GM12878 (cell line): ENCODE measurements at regions not wholly inside any gene's neighbourhood (a gene's known extent, or its start where the extent isn't known, plus 50 kb on each side); places are given as distances from the start of the nearest gene placed in this dataset.

ENCODE experiments used
- ATAC-seq: fragments of 200-7000 bp; cut with Tn5 transposase; 3 replicates; pipeline ENCODE4 v1.9.1; 2020; ENCODE audit warnings: mild to moderate bottlenecking, moderate library complexity
- BruUV-seq: library from RNA; stranded (reverse); fragments of 400-500 nt; replicated peaks from 2 replicates; lab custom pipeline; 2021; lab: Mats Ljungman, UMichigan
- CTCF ChIA-PET: fragments of 300-600 bp; sonication (Branson Sonifier 250); formaldehyde crosslinking; extraction: SDS; loops from one replicate; lab custom pipeline; 2021; ENCODE audit warnings: inconsistent platforms; lab: Yijun Ruan, JAX
- POLR2A ChIA-PET: fragments of 350-600 bp; formaldehyde crosslinking; extraction: SDS; loops from one replicate; lab custom pipeline; 2021; ENCODE audit warnings: inconsistent platforms; lab: Charles Lee
- RAD21 ChIA-PET: fragments of 300-600 bp; sonication (Branson Sonifier 250); formaldehyde crosslinking; loops from one replicate; lab custom pipeline; 2023; ENCODE audit warnings: antibody characterized with exemption; ENCODE audit not compliant: unreplicated experiment; lab: Charles Lee
- SMC1A ChIA-PET: fragments of 300-600 bp; sonication (Branson Sonifier 250); formaldehyde crosslinking; loops from one replicate; lab custom pipeline; 2023; ENCODE audit not compliant: unreplicated experiment, uncharacterized antibody; lab: Charles Lee
- DNase-seq: peaks from one replicate; pipeline ENCODE4 v3.0.0-alpha.2; 2011; ENCODE audit warnings: low read depth, low spot score
- FAIRE-seq: peaks from 3 replicates; lab custom pipeline; 2011; peaks lifted over from hg19 to GRCh38; lab: Jason Lieb, UNC
- H2AFZ ChIP-seq: 2 replicates; pipeline ENCODE4 v1.6.0; 2011; ENCODE audit warnings: low read depth, low read length, control low read depth; ENCODE audit not compliant: control insufficient read depth
- H3K27ac ChIP-seq: 2 replicates; pipeline ENCODE4 v1.5.1; 2011; ENCODE audit warnings: control low read depth; ENCODE audit not compliant: control insufficient read depth, insufficient read depth
- H3K27me3 ChIP-seq, 2 experiments: replicated peaks in 1 of 2; 2 replicates each; pipeline versions ENCODE4 v1.6.0 to v1.6.1; 2011; ENCODE audit warnings: low read length in 1 of 2; ENCODE audit not compliant: control insufficient read depth in 2 of 2, insufficient read depth in 2 of 2
- H3K36me3 ChIP-seq, 2 experiments: 2 replicates each; pipeline ENCODE4 v1.5.1; 2011; ENCODE audit warnings: low read length in 1 of 2; ENCODE audit not compliant: control insufficient read depth in 2 of 2, insufficient read depth in 2 of 2
- H3K4me1 ChIP-seq: 2 replicates; pipeline ENCODE4 v1.6.1; 2011; ENCODE audit warnings: mild to moderate bottlenecking, low read length, moderate library complexity, mixed read lengths; ENCODE audit not compliant: control insufficient read depth, insufficient read depth
- H3K4me2 ChIP-seq: 2 replicates; pipeline ENCODE4 v1.6.0; 2011; ENCODE audit warnings: control low read depth; ENCODE audit not compliant: control insufficient read depth, insufficient read depth
- H3K4me3 ChIP-seq: fragments of 200-600 bp; sonication (generic); 2 replicates; pipeline ENCODE4 v1.5.1; 2016
- H3K79me2 ChIP-seq: 2 replicates; pipeline ENCODE4 v1.6.0; 2011; ENCODE audit warnings: low read length; ENCODE audit not compliant: control insufficient read depth, insufficient read depth
- H3K9ac ChIP-seq: 2 replicates; pipeline ENCODE4 v1.8.0; 2011; ENCODE audit warnings: low read length, control low read depth, mixed read lengths; ENCODE audit not compliant: control insufficient read depth, insufficient read depth
- H3K9me3 ChIP-seq: replicated peaks from 3 replicates; pipeline ENCODE4 v1.5.1; 2011; ENCODE audit warnings: mild to moderate bottlenecking, low read length; ENCODE audit not compliant: control insufficient read depth, insufficient read depth
- H4K20me1 ChIP-seq: 2 replicates; pipeline ENCODE4 v1.6.0; 2011; ENCODE audit not compliant: control insufficient read depth, insufficient read depth
- BCL11A ChIP-seq: IDR thresholded peaks from 2 replicates; pipeline ENCODE4 v1.6.1; 2011; ENCODE audit warnings: low read depth, low read length
- CEBPB ChIP-seq, 2 experiments: fragments of 150-350 bp in 1 of 2; IDR thresholded peaks; 2 replicates each; pipeline ENCODE4 v1.6.1; 2012 to 2014; ENCODE audit warnings: low read depth in 2 of 2, low read length in 2 of 2, borderline replicate concordance in 1 of 2, inconsistent platforms in 1 of 2
- EP300 ChIP-seq, 2 experiments: fragments of 150-350 bp in 1 of 2; IDR thresholded peaks; 2 replicates each; pipeline ENCODE4 v1.6.1; 2011 to 2012; ENCODE audit warnings: low read depth in 2 of 2, low read length in 2 of 2, borderline replicate concordance in 1 of 2, improper control_type of control experiment in 1 of 2, inconsistent platforms in 1 of 2; ENCODE audit not compliant: control insufficient read depth in 1 of 2
- HDAC2 ChIP-seq: fragments of 200-600 bp; sonication (generic); IDR thresholded peaks from 2 replicates; pipeline ENCODE4 v1.6.1; 2017
- MTA2 ChIP-seq: fragments of 450-650 bp; IDR thresholded peaks from 2 replicates; pipeline ENCODE4 v1.6.1; 2016; ENCODE audit warnings: low read depth, mild to moderate bottlenecking, moderate library complexity
- MYB ChIP-seq: fragments of 150-350 bp; IDR thresholded peaks from 2 replicates; pipeline ENCODE4 v1.6.1; 2014; ENCODE audit warnings: mild to moderate bottlenecking, low read depth, low read length, borderline replicate concordance
- PKNOX1 ChIP-seq: fragments of 450-650 bp; IDR thresholded peaks from 2 replicates; pipeline ENCODE4 v1.6.1; 2016; ENCODE audit warnings: mild to moderate bottlenecking
- USF2 ChIP-seq: IDR thresholded peaks from 2 replicates; pipeline ENCODE4 v1.6.1; 2011; ENCODE audit warnings: low read depth, low read length, improper control_type of control experiment, borderline replicate concordance
- YBX1 ChIP-seq: fragments of 450-650 bp; IDR thresholded peaks from 2 replicates; pipeline ENCODE4 v1.6.1; 2016; ENCODE audit warnings: antibody characterized with exemption
- YY1 ChIP-seq: IDR thresholded peaks from 2 replicates; pipeline ENCODE4 v1.6.1; 2011; ENCODE audit warnings: low read depth, mild to moderate bottlenecking, low read length
- ZNF384 ChIP-seq: IDR thresholded peaks from 2 replicates; pipeline ENCODE4 v1.6.1; 2012; ENCODE audit warnings: low read depth, mild to moderate bottlenecking, low read length, improper control_type of control experiment, borderline replicate concordance
- WGBS: methylation state at CpG from one replicate; pipeline ENCODE4 v1.1.6; 2016; ENCODE audit warnings: low lambda C conversion rate; ENCODE audit not compliant: insufficient replicate concordance, insufficient coverage; ENCODE audit errors: missing lambda C conversion rate; 5-methylcytosine and 5-hydroxymethylcytosine counted together
- in situ Hi-C: fragments of 300-500 bp; cut with MboI; formaldehyde crosslinking; loops from 9 replicates; pipeline ENCODE4 v1.14.3; 2018; ENCODE audit warnings: mixed read lengths
- intact Hi-C: fragments of 100-400 bp; cut with micrococcal nuclease; formaldehyde crosslinking; loops from one replicate; pipeline ENCODE4 v1.14.2; 2022; ENCODE audit not compliant: unreplicated experiment

GRCh38 chr5:66299463-66299862 lies 155.4 kb downstream of the SREK1 start (continued):
- TF ChIP-seq YBX1: no peak
- no peak for TF ChIP-seq YY1
- TF ChIP-seq, all 136 proteins: peak for 0

- Histone ChIP-seq H3K27ac (no peak overlapping the region), H3K4me3 (no peak overlapping the region), H2AFZ (no peak overlapping the region), H3K27me3 (peaks cover 0 to 1% of the 10 kb centered on the region in 2 experiments; a peak in 2 of 4 replicates), H3K4me2 (no peak overlapping the region), H3K36me3 (no peaks in the 10 kb centered on the region), H3K9me3 (no peaks in the 10 kb centered on the region), H4K20me1 (no peaks in the 10 kb centered on the region), H3K9ac (no peak overlapping the region), H3K79me2 (no peaks in the 10 kb centered on the region), H3K4me1 (no peaks in the 10 kb centered on the region)
- SMC1A ChIA-PET: interaction anchor here (0.6 kb wide), 1 partner anchor 12 kb away, joined by 4 read pairs; no protein-coding TSS in a partner anchor
- no peak for FAIRE-seq
- CTCF ChIA-PET: interaction anchor here (0.6 to 1.1 kb wide), 5 partner anchors 10 to 541 kb away, joined by 3 read pairs; no protein-coding TSS in a partner anchor
- intact Hi-C loops (no loop called here), in situ Hi-C loops (loop anchor here (5.0 kb wide), 1 partner anchor 455 kb away; no protein-coding TSS in a partner anchor)
- RAD21 ChIA-PET: no interaction called here
- WGBS: 42% methylated on average over 12 of the region's 12 CpGs
- TF ChIP-seq MYB (no peak), ZNF384 (no peak), PKNOX1 (no peak), USF2 (no peak), BCL11A (no peak), EP300 (IDR thresholded peaks at IDR 0.05; ENCODE audit: borderline replicate concordance in 1 of 2, control insufficient read depth in 1 of 2, low read depth in 2 of 2, low read length in 2 of 2) (no peak), CEBPB (IDR thresholded peaks at IDR 0.05; ENCODE audit: borderline replicate concordance in 1 of 2, low read depth in 2 of 2, low read length in 2 of 2) (no peak), HDAC2 (no peak), MTA2 (no peak)
- no peak for ATAC-seq
- DNase-seq: no peak
- POLR2A ChIA-PET: no interaction called here
- BruUV-seq: no TSS peak
These were observed 158.2 kb downstream of the SREK1 start for GRCh38 chr5:66302344-66302743.
